ENCODE measurements at regions not wholly inside any gene's neighbourhood (a gene's known extent, or its start where the extent isn't known, plus 50 kb on each side); places are given as distances from the start of the nearest gene placed in this dataset.

DNA sequence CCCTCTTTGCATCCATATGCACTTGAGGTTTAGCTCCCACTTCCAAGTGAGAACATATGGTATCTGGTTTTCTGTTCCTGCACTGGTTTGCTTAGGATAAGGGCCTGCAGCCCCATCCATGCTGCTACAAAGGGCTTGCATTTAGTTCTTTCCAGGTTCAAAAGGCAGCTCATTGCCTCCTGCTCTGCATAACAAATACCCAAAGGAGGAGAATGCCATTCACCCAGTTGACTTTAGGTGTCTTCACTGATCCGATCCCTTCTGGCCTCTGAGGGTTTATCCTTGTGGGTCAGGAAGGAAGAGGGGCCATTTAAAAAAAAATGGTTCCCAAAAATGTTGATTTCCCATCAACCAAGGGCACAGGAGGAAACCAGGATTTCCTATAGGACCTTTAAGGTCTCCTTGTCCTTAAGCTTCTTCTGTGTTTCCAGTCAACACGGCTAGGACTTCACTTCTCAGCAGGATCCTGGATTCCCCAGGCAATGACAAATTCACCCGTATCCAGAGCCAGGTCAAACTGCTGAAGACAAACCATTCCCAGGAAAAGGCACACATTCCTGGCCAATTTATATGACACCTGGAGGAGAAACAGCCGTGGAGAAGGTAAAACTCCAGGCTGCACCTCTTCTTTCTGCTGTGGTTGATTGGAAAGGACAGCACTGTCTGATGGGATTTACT is 447.7 kb upstream of the CDH4 start:
- Mint-ChIP-seq H3K36me3 (ENCODE audit: low read depth) (no peaks in the 10 kb centered on the region), H3K9me3 (peaks cover 19% of the 10 kb centered on the region), H3K4me1 (peaks cover 28% of the 10 kb centered on the region), H3K4me3 (no peak overlapping the region), H3K27me3 (ENCODE audit: low read depth, poor library complexity) (no peaks in the 10 kb centered on the region), H3K27ac (peak overlapping the region; percentile 57)
- TF ChIP-seq, protein P1, sequence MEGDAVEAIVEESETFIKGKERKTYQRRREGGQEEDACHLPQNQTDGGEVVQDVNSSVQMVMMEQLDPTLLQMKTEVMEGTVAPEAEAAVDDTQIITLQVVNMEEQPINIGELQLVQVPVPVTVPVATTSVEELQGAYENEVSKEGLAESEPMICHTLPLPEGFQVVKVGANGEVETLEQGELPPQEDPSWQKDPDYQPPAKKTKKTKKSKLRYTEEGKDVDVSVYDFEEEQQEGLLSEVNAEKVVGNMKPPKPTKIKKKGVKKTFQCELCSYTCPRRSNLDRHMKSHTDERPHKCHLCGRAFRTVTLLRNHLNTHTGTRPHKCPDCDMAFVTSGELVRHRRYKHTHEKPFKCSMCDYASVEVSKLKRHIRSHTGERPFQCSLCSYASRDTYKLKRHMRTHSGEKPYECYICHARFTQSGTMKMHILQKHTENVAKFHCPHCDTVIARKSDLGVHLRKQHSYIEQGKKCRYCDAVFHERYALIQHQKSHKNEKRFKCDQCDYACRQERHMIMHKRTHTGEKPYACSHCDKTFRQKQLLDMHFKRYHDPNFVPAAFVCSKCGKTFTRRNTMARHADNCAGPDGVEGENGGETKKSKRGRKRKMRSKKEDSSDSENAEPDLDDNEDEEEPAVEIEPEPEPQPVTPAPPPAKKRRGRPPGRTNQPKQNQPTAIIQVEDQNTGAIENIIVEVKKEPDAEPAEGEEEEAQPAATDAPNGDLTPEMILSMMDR (IDR thresholded peaks at IDR 0.05) = no peak
- no peak for DNase-seq

DNA sequence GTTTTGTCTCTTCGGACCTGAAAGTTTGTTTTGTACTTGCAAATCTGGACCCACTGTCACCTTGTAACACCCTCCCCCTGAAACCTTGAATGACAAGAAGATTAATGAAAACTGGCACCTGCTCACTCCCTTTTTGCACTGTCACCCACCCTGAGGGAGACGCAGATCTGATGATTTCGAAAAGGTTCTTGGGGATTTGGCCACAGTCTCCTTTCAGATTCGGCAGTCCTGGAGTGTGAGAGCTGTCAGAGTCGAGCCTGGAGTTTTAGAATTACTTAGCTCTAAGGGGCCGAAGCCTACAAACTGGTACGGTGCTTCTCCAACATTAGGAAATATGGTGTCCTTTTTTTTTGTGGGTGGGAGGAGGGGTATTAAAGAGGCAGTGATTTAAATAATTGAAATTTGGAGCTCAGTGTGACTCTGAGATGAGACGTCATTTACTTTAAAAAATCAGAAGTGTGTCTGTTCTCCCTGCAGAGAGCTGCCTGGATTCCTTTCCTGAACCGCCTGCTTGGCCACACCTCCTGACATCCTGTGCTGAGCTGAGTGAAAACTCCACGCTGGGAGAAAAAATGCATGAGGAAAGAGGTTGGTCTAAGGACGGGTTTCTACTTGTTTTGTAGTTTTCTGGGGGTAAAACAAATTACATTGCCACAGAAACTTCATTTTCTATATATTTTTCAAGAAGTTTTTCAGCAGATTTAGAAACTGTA is 447.0 kb upstream of the CDH4 start:
- Mint-ChIP-seq H3K9me3 (peaks cover 12% of the 10 kb centered on the region), H3K27ac (peak overlapping the region; percentile 57), H3K4me1 (peaks cover 28% of the 10 kb centered on the region), H3K4me3 (no peak overlapping the region), H3K27me3 (ENCODE audit: low read depth, poor library complexity) (no peaks in the 10 kb centered on the region), H3K36me3 (ENCODE audit: low read depth) (no peaks in the 10 kb centered on the region)
- DNase-seq = no peak
- TF ChIP-seq, protein P1 (IDR thresholded peaks at IDR 0.05) = no peak

DNA sequence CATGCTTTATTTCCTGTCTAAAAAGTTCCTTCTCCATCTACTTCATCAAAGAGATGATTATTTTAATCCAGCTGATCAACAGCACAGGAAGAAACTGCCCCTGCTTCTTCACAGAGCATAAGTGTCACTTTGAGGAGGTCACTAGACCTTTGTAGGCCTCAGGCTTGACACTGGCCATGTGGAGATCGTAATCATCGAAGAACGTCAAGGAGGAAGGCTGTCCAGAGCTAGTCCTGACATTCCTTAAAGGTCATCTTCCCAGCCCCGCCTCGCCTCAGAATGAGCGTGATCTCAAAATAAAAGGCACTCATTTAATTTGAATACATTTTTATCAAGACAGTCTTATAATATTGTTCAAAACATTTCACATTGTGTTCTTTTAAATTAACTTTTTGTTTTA is 445.7 kb upstream of the CDH4 start:
- TF ChIP-seq, protein P1 (IDR thresholded peaks at IDR 0.05) = no peak
- Mint-ChIP-seq H3K27ac (no peak overlapping the region), H3K4me1 (peaks cover 28% of the 10 kb centered on the region), H3K9me3 (peaks cover 14% of the 10 kb centered on the region), H3K36me3 (ENCODE audit: low read depth) (no peaks in the 10 kb centered on the region), H3K4me3 (no peak overlapping the region), H3K27me3 (ENCODE audit: low read depth, poor library complexity) (no peaks in the 10 kb centered on the region)
- no peak for DNase-seq

DNA sequence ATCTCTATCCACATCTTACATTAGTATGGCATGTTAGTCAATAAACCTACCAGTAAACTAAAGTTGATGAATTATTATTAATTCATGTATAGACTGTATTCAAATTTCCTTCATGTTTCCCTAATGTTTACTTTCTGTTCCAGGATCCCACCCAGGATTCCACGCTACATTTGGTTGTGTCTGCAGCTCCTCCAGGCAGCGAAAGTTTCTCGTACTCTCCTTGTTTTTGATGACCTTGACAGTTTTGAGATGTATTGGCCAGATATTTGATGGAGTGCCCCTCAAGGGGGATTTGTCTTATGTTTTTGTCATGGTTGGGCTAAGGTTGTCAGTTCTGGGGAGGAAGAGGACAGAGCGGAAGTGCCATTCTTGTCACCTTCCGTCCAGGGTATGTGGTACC is 445.2 kb upstream of the CDH4 start:
- TF ChIP-seq, protein P1 (IDR thresholded peaks at IDR 0.05) = no peak
- no peak for DNase-seq
- peaks cover 16% of the 10 kb centered on the region for H3K9me3 Mint-ChIP-seq
- H3K4me3 Mint-ChIP-seq = no peak overlapping the region
- H3K36me3 Mint-ChIP-seq (ENCODE audit: low read depth) = no peaks in the 10 kb centered on the region
- H3K27me3 Mint-ChIP-seq (ENCODE audit: low read depth, poor library complexity) = no peaks in the 10 kb centered on the region
- H3K27ac Mint-ChIP-seq = no peak overlapping the region
- peaks cover 28% of the 10 kb centered on the region for H3K4me1 Mint-ChIP-seq

DNA sequence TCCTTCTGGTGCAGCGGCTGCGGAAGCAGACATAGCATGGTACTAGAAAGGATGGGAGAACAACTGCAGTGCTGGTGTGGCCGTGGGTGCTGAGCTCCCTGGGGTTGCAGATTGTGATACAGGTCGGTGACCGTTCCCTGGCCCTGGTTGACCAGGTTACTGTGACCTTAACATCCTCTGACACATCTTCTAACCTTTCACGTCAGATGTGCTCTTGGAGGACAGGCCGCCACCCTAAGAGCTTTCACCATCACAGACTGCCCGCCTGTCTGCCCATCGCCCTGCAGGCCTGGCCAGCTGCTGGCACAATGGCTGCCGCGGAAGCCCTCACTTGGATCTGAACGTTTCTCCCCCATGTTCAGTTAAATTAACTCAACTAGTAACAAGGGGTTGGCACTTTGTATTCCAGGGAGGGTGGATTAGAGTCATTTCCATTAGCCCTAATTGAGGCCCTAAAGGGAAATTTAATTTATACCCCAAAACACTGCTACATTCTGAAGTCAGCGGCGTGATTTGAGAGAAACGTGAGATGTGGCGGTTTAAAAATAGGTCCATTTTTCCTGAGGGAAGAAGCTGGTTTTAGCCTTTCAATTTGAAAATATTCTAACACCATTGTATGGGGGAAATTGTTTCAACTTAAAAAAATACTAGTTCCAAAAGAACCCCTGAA is 443.9 kb upstream of the CDH4 start:
- Mint-ChIP-seq H3K9me3 (peaks cover 22% of the 10 kb centered on the region), H3K27me3 (ENCODE audit: low read depth, poor library complexity) (peaks cover 5% of the 10 kb centered on the region), H3K27ac (no peak overlapping the region), H3K36me3 (ENCODE audit: low read depth) (no peaks in the 10 kb centered on the region), H3K4me3 (no peak overlapping the region), H3K4me1 (peaks cover 17% of the 10 kb centered on the region)
- TF ChIP-seq, protein P1 (IDR thresholded peaks at IDR 0.05) = no peak
- no peak for DNase-seq
